ENCODE measurements at regions not wholly inside any gene's neighbourhood (a gene's known extent, or its start where the extent isn't known, plus 50 kb on each side); places are given as distances from the start of the nearest gene placed in this dataset.

DNA sequence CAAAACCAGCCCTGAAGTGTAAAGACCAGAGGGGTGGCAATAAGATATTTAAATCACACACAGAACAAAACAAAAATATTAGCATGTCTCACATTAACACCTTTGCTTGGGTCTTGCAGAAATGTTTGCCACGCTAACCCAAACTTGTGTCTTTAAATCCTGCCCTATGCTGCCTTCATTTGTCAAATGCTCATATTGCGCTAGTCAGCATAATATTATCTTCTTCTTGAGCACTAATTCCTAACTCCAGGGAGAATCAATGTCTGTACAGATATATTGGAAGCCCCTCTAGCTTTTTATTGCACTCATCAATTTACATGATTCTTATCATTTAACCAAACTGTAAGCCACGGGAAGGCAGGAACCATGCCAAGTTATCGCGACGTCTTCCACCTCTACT is 614.8 kb upstream of the SOX9 start:
- TF ChIP-seq CTCF (conservative IDR thresholded peaks at IDR 0.05; ENCODE audit: low read depth, low read length) (no peak), EZH2 (IDR thresholded peaks at IDR 0.05; ENCODE audit: borderline replicate concordance, low read depth, low read length, poor library complexity, severe bottlenecking) (no peak)
